ENCODE measurements at regions not wholly inside any gene's neighbourhood (a gene's known extent, or its start where the extent isn't known, plus 50 kb on each side); places are given as distances from the start of the nearest gene placed in this dataset.

DNA sequence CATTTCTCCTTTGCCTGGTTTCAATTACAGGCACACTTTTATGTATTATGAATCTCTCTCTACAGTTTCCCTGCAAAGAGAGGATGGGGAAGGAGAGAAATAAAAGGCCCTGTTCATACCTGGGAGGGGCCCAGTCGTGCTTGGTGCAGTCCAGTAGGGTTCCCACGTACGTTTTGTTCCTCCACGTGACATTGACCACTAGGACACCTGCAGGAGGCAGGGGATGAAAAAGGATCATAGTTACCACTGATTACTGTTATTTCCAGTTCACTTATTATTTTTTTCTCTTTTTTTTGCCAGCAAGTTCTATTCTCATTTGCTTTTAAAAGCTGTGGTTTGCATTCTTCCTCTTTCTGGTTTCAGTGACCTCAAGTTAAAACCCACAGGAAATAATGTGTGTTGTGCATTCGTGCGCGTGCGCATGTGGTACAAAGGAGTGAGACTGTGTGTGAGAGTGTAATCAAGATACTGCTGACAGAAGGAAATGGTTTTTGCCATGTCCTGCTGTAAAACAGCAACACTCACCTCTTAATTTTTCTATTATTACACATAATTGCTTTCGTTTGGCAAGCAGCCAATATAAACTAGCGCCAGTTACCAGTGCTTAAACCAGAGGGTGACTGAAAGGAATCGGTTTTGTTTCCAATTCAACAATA, 96.8 kb downstream of the ZNF608 start:
- peaks cover 37% of the 10 kb centered on the region for H3K4me1 ChIP-seq
- peak overlapping the region; percentile 14 for H3K27ac ChIP-seq
- no peak for DNase-seq (ENCODE audit: low spot score in 2 of 2)

DNA sequence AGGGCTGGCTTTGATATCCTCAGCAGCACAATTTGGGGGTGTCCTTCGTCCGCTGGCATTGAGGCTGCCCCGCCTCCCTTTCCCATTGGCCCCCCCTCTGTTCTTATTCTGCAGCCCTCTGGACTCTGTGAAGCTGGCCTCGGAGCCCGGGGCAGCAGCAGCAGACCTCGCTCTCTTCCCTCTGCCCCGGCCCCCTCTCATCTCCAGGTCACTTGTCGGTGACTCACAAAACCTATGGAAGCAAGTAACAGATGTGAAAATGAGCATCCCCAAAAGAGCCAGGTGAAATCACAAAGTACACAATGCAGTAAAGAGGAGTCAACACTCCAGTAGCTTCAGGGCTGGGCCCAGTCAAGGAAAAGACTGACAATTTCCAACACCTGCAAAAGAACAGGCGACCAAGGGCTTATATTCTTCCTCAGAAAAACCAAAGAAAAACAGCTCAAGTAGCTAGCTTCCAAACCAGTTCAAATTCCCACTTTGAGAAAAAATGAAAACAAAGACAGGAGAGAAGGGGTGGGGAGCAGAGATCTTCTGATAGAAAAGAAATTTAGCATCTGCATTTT, 97.5 kb downstream of the ZNF608 start:
- TF ChIP-seq POLR2AphosphoS5 (IDR thresholded peaks at IDR 0.05) = no peak
- no peak for TF ChIP-seq POLR2A (IDR thresholded peaks at IDR 0.05)
- TF ChIP-seq, protein P1, sequence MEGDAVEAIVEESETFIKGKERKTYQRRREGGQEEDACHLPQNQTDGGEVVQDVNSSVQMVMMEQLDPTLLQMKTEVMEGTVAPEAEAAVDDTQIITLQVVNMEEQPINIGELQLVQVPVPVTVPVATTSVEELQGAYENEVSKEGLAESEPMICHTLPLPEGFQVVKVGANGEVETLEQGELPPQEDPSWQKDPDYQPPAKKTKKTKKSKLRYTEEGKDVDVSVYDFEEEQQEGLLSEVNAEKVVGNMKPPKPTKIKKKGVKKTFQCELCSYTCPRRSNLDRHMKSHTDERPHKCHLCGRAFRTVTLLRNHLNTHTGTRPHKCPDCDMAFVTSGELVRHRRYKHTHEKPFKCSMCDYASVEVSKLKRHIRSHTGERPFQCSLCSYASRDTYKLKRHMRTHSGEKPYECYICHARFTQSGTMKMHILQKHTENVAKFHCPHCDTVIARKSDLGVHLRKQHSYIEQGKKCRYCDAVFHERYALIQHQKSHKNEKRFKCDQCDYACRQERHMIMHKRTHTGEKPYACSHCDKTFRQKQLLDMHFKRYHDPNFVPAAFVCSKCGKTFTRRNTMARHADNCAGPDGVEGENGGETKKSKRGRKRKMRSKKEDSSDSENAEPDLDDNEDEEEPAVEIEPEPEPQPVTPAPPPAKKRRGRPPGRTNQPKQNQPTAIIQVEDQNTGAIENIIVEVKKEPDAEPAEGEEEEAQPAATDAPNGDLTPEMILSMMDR (IDR thresholded peaks at IDR 0.05) = no peak
- TF ChIP-seq EP300 (IDR thresholded peaks at IDR 0.05) = no peak
- 96% methylated on average over 9 of the region's 9 CpGs for WGBS
- DNase-seq (ENCODE audit: low spot score in 2 of 2) = no peak
- no peaks in the 10 kb centered on the region for H3K27me3 ChIP-seq
- H3K4me1 ChIP-seq = peaks cover 35% of the 10 kb centered on the region
- no peak overlapping the region for H3K4me3 ChIP-seq
- H3K36me3 ChIP-seq = peaks cover 6% of the 10 kb centered on the region
- no peaks in the 10 kb centered on the region for H3K9me3 ChIP-seq
- H3K27ac ChIP-seq = peak overlapping the region; percentile 14

More for the DNA sequence above, 96.8 kb downstream of the ZNF608 start:
- Histone ChIP-seq H3K27me3 (no peaks in the 10 kb centered on the region), H3K9me3 (no peaks in the 10 kb centered on the region), H3K36me3 (peaks cover 6% of the 10 kb centered on the region), H3K4me3 (peak overlapping the region; percentile 0)
- TF ChIP-seq, protein P1 (IDR thresholded peaks at IDR 0.05) = no peak
- TF ChIP-seq POLR2AphosphoS5 (IDR thresholded peaks at IDR 0.05) = no peak
- no peak for TF ChIP-seq EP300 (IDR thresholded peaks at IDR 0.05)
- no peak for TF ChIP-seq POLR2A (IDR thresholded peaks at IDR 0.05)
- 30% methylated on average over 11 of the region's 11 CpGs for WGBS

DNA sequence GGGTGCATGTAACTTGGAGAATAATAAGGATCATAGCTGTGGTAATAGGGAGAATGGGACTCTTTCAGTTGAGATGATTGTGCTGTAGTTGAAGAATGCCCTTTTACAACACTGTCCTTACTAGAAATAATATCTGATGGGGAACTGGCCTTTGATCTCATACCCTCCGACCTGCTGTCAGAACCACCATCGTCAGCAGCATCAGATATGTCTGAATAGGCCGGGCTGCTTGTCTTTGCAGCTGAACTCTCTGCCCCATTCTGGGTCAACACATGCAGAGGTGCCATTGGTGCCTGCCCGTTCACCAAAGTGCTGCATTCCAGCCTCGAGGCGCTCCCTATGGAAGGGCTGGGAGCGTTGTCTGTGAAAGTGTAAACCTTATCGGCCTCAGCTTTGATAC, 99.1 kb downstream of the ZNF608 start:
- no peak overlapping the region for H3K27ac ChIP-seq
- WGBS = 98% methylated on average over 8 of the region's 8 CpGs
- H3K9me3 ChIP-seq = no peaks in the 10 kb centered on the region
- DNase-seq (ENCODE audit: low spot score in 2 of 2) = no peak
- H3K4me3 ChIP-seq = no peak overlapping the region
- no peaks in the 10 kb centered on the region for H3K27me3 ChIP-seq
- H3K36me3 ChIP-seq = peaks cover 6% of the 10 kb centered on the region
- peaks cover 35% of the 10 kb centered on the region for H3K4me1 ChIP-seq
- TF ChIP-seq POLR2AphosphoS5 (IDR thresholded peaks at IDR 0.05) (no peak), POLR2A (IDR thresholded peaks at IDR 0.05) (no peak), EP300 (IDR thresholded peaks at IDR 0.05) (no peak)

DNA sequence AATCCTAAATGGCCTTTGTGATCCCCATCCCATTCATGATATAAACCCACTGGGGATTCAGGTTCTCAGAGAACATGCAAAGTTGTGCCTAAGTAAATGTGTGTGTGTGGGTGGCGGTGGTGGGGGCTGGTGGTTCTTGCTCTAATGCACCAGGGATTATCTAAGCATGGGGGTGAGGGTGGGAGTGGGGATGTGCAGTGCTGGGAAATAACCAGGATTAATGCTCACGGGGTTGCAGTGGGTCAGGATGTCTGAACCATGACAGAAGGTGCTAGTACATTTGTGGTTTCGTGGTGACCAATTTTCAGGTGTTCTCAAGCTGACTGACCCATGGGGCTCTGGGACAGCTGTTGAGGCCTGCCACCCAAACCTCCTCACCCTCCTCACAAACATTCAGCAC, 101.0 kb downstream of the ZNF608 start:
- no peak overlapping the region for H3K4me3 ChIP-seq
- no peaks in the 10 kb centered on the region for H3K27me3 ChIP-seq
- TF ChIP-seq POLR2AphosphoS5 (IDR thresholded peaks at IDR 0.05) = no peak
- TF ChIP-seq, protein P1 (IDR thresholded peaks at IDR 0.05) = no peak
- TF ChIP-seq POLR2A (IDR thresholded peaks at IDR 0.05) = no peak
- TF ChIP-seq EP300 (IDR thresholded peaks at IDR 0.05) = no peak
- peaks cover 19% of the 10 kb centered on the region for H3K4me1 ChIP-seq
- WGBS = 91% methylated on average over 3 of the region's 3 CpGs
- DNase-seq (ENCODE audit: low spot score in 2 of 2) = no peak
- peaks cover 6% of the 10 kb centered on the region for H3K36me3 ChIP-seq
- no peaks in the 10 kb centered on the region for H3K9me3 ChIP-seq
- H3K27ac ChIP-seq = no peak overlapping the region

DNA sequence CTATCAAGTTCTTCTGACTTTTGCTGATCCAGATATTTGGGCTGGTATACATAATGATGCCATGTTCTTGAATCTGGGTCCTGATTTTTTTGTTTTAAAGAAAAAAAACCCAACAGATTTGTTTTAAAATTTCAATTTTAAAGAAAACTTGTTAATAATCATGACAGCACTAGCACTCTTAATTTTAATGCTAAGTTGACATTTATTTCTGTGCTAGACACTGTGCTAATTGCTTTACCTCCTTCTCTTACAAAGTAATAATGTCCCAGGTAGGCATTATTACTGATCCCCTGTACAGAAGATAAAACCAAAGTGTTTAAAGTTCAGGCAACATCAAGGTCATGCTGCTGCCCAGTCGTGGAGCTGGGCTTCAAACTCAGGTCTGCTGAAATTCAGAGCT, 101.9 kb downstream of the ZNF608 start:
- WGBS = 80% methylated on average over 1 of the region's 1 CpG
- no peak for DNase-seq (ENCODE audit: low spot score in 2 of 2)
- Histone ChIP-seq H3K36me3 (peaks cover 6% of the 10 kb centered on the region), H3K27ac (no peak overlapping the region), H3K9me3 (no peaks in the 10 kb centered on the region), H3K4me1 (peaks cover 10% of the 10 kb centered on the region), H3K27me3 (no peaks in the 10 kb centered on the region), H3K4me3 (no peak overlapping the region)
- TF ChIP-seq POLR2AphosphoS5 (IDR thresholded peaks at IDR 0.05) = no peak
- TF ChIP-seq EP300 (IDR thresholded peaks at IDR 0.05) = no peak
- no peak for TF ChIP-seq POLR2A (IDR thresholded peaks at IDR 0.05)
- TF ChIP-seq, protein P1 (IDR thresholded peaks at IDR 0.05) = no peak
